ENCODE measurements at regions not wholly inside any gene's neighbourhood (a gene's known extent, or its start where the extent isn't known, plus 50 kb on each side); places are given as distances from the start of the nearest gene placed in this dataset.

DNA sequence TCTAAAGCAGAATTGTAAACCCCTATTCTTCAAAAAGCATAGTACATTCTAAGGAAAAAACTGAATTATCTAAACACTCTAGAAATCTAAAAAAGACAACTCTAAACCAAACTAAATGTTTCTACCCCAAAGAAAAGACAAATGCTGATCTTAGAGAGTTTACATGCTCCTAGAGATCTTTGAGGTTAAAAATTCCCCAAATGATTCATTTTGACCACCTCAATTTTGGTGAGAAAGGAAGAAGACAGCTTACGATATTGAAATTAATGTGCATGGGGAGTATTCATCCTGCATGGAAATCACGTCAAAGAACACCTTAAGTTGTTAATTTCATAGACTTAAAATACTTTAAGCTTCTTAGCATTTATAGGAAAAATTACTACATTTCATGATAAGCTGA lies 377.8 kb upstream of the RUNX1 start:
- H3K9me3 Mint-ChIP-seq = peaks cover 9% of the 10 kb centered on the region
- ATAC-seq (ENCODE audit: low read depth) = no peak
- H3K27me3 Mint-ChIP-seq = peaks cover 13% of the 10 kb centered on the region

DNA sequence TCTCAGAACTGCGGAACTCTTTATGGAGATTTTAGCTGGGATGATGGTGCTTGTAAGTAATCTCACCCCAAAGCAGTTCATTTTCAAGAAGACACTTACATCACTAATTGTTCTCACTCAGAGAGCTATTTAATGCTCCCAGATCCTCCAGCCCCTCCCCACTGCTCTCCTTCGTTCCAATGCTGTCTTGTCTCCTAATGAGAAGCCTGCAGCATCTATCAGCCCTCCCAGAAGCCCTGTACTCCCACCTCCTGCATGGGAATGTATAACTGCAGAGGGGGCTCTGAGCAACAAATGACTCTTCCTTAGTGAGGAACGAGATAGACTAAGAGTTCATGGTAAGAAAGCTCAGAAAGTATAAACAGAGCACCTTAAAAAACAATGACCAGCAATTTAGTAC lies 377.4 kb upstream of the RUNX1 start:
- H3K4me3 Mint-ChIP-seq = no peak overlapping the region
- peaks cover 9% of the 10 kb centered on the region for H3K9me3 Mint-ChIP-seq
- no peaks in the 10 kb centered on the region for H3K36me3 Mint-ChIP-seq
- H3K4me1 Mint-ChIP-seq = no peaks in the 10 kb centered on the region
- no peak overlapping the region for H3K27ac Mint-ChIP-seq
- H3K27me3 Mint-ChIP-seq = peaks cover 14% of the 10 kb centered on the region
- ATAC-seq (ENCODE audit: low read depth) = no peak
- no peak for DNase-seq (ENCODE audit: low spot score in 2 of 2)

More for the DNA sequence above, 377.8 kb upstream of the RUNX1 start:
- Mint-ChIP-seq H3K27ac (no peak overlapping the region), H3K4me1 (no peaks in the 10 kb centered on the region), H3K36me3 (no peaks in the 10 kb centered on the region), H3K4me3 (no peak overlapping the region)
- no peak for DNase-seq (ENCODE audit: low spot score in 2 of 2)

DNA sequence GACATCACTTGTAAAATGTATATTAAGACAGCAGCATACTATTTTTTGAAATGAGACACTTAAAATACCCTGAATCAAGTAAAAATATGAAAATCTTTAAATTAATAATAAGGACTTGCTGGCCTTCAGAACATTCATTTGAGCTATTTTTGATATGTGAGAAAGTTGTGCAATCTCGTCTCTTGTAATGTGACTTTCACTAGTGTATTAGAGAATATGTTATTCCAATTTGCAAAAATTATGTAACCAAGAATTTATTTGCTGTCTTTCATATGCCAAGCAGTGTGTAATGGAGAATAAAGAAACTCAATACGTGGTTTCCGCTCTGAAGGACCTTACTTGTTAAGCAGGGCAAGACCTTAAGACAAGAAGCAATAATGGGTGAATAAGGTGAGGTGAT lies 375.0 kb upstream of the RUNX1 start:
- H3K9me3 Mint-ChIP-seq = peaks cover 9% of the 10 kb centered on the region
- H3K27ac Mint-ChIP-seq = no peak overlapping the region
- ATAC-seq (ENCODE audit: low read depth) = no peak

DNA sequence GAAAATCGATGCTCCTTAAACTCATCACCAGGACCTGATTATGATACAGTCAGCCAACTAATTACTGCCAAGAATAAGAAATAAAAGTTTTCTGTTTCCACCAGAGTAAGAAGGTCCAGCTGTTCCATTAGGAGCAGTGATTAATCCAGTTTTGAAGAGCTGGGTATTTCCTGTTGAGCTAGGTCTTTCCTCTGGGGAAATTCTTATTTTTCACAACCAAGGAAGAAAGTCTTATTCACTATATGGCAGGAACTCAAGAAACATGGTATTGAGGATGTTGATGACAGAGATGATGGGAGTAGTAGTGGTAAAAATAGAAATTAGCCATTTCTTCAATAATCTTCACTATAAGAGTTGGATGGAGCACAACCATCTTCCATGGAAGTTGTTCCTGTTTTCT lies 374.6 kb upstream of the RUNX1 start:
- Mint-ChIP-seq H3K27ac (no peak overlapping the region), H3K4me1 (no peaks in the 10 kb centered on the region), H3K9me3 (peaks cover 9% of the 10 kb centered on the region), H3K36me3 (no peaks in the 10 kb centered on the region), H3K4me3 (no peak overlapping the region), H3K27me3 (peaks cover 14% of the 10 kb centered on the region)
- no peak for ATAC-seq (ENCODE audit: low read depth)
- DNase-seq (ENCODE audit: low spot score in 2 of 2) = no peak

More for the DNA sequence above, 375.0 kb upstream of the RUNX1 start:
- Mint-ChIP-seq H3K27me3 (peaks cover 14% of the 10 kb centered on the region), H3K36me3 (no peaks in the 10 kb centered on the region), H3K4me1 (no peaks in the 10 kb centered on the region), H3K4me3 (no peak overlapping the region)
- DNase-seq (ENCODE audit: low spot score in 2 of 2) = no peak

DNA sequence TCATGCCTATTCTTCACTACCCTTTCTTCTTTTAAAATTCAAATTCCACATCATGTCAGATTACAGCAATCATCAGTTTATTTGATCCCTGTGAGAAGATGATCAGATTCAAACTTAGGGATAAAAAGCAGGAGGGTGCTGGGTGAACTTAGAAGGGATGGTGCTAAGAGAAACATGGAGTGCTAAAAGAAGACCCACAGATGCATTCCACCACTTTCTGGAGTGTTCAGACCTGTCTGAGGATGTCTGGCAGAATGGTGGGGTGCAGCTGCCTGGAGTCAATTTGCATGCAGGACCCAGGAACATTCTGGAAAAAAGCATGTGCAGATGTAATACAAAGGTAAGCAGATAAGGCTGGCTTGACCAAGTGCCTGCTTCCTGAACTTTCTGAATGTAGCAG lies 372.9 kb upstream of the RUNX1 start:
- Mint-ChIP-seq H3K27me3 (peaks cover 12% of the 10 kb centered on the region), H3K36me3 (no peaks in the 10 kb centered on the region)

DNA sequence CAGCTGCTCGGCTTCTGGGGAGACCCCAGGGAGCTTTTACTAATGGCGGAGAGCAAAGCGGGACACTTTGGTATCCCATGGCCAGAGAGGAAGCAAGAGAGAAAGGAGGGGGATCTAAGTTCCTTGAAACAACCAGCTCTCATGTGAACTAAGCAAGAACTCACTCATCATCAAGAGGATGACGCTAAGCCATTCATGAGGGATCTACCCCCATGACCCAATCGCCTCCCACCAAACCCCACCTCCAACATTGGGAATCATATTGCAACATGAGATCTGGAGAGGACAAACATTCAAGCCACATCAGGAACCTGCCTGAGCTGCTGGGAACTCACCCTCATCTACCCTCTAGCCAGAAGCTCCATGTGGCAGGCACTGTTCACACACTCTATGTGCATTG lies 372.1 kb upstream of the RUNX1 start:
- no peak overlapping the region for H3K4me3 Mint-ChIP-seq
- no peaks in the 10 kb centered on the region for H3K36me3 Mint-ChIP-seq
- peaks cover 11% of the 10 kb centered on the region for H3K9me3 Mint-ChIP-seq
- ATAC-seq (ENCODE audit: low read depth) = no peak
- H3K4me1 Mint-ChIP-seq = no peaks in the 10 kb centered on the region
- no peak for DNase-seq (ENCODE audit: low spot score in 2 of 2)
- no peak overlapping the region for H3K27ac Mint-ChIP-seq
- peaks cover 10% of the 10 kb centered on the region for H3K27me3 Mint-ChIP-seq

More for the DNA sequence above, 372.9 kb upstream of the RUNX1 start:
- ATAC-seq (ENCODE audit: low read depth) (no peak), DNase-seq (ENCODE audit: low spot score in 2 of 2) (no peak)
- H3K9me3 Mint-ChIP-seq = peaks cover 11% of the 10 kb centered on the region
- H3K4me3 Mint-ChIP-seq = no peak overlapping the region
- H3K27ac Mint-ChIP-seq = no peak overlapping the region
- H3K4me1 Mint-ChIP-seq = no peaks in the 10 kb centered on the region

DNA sequence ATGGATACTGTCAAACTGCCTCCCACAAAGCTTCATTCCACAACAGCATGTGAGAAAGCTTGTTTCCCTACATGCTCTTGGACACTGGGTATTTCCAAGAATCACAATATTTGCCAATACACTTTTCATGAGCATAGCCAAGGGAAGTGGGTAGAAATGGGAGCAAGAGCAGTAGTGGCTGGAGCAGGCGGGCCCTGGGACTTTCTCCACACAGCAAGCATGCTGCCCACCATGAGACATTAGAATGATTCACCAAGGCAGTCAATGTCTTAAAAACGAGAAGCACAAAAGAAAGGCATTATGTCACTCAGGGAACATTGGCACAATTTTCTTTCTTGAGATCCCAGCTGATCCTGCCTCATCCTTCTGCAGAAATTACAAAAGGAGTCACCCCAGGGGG lies 371.6 kb upstream of the RUNX1 start:
- no peaks in the 10 kb centered on the region for H3K4me1 Mint-ChIP-seq
- H3K36me3 Mint-ChIP-seq = no peaks in the 10 kb centered on the region
- H3K9me3 Mint-ChIP-seq = peaks cover 11% of the 10 kb centered on the region
- no peak overlapping the region for H3K27ac Mint-ChIP-seq
- ATAC-seq (ENCODE audit: low read depth) = no peak
- no peak overlapping the region for H3K4me3 Mint-ChIP-seq
- DNase-seq (ENCODE audit: low spot score in 2 of 2) = no peak
- H3K27me3 Mint-ChIP-seq = peaks cover 10% of the 10 kb centered on the region

DNA sequence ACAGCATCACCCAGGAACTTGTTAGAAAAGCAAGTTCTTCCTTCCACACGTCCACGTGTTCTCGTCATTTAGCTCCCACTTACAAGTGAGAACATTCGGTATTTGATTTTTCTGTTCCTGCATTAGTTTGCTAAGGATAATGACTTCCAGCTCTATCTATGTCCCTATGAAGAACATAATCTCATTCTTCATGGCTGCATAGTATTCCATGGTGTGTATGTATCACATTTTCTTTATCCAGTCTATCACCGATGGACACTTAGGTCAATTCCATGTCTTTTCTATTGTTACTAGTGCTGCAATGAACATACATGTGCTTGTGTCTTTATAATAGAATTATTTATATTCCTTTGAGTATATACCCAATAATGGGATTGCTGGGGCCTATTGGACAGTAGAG lies 368.7 kb upstream of the RUNX1 start:
- Mint-ChIP-seq H3K4me1 (no peaks in the 10 kb centered on the region), H3K4me3 (no peak overlapping the region), H3K27ac (no peak overlapping the region), H3K27me3 (peaks cover 15% of the 10 kb centered on the region), H3K36me3 (no peaks in the 10 kb centered on the region), H3K9me3 (peaks cover 11% of the 10 kb centered on the region)
- ATAC-seq (ENCODE audit: low read depth) (no peak), DNase-seq (ENCODE audit: low spot score in 2 of 2) (no peak)

DNA sequence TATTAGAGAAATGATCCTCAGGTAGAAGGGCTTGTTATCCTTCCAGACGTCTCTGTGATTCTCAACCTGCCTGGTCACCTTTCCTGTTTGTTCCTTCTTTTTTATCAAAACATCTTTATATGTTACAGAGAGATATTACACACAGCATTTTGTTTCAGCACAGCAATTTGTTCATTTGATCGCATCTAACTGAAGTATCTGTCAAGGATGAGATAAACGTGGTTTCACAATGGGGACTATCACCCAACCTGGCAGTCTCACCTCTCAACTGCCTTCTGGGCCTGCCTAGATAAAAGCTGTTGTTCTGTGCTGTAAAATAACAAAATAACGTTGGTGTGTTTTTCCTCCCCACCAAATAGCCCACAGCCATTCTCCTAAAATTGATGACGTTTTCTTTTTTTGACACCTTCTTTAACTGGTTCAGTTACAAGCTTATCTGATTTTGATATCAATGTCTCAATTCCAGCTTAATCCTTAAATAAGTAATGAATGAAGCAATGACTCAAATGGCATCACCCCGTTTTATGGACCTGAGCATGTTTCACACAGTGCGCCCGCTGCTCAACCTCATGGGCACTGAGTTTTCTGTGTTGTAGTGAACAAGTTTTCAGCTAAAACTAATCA lies 367.9 kb upstream of the RUNX1 start:
- H3K27ac Mint-ChIP-seq = no peak overlapping the region
- no peak for DNase-seq (ENCODE audit: low spot score in 2 of 2)
- no peak for ATAC-seq (ENCODE audit: low read depth)
- no peak overlapping the region for H3K4me3 Mint-ChIP-seq
- peaks cover 4% of the 10 kb centered on the region for H3K9me3 Mint-ChIP-seq
- peaks cover 13% of the 10 kb centered on the region for H3K27me3 Mint-ChIP-seq
- no peaks in the 10 kb centered on the region for H3K36me3 Mint-ChIP-seq
- no peaks in the 10 kb centered on the region for H3K4me1 Mint-ChIP-seq

DNA sequence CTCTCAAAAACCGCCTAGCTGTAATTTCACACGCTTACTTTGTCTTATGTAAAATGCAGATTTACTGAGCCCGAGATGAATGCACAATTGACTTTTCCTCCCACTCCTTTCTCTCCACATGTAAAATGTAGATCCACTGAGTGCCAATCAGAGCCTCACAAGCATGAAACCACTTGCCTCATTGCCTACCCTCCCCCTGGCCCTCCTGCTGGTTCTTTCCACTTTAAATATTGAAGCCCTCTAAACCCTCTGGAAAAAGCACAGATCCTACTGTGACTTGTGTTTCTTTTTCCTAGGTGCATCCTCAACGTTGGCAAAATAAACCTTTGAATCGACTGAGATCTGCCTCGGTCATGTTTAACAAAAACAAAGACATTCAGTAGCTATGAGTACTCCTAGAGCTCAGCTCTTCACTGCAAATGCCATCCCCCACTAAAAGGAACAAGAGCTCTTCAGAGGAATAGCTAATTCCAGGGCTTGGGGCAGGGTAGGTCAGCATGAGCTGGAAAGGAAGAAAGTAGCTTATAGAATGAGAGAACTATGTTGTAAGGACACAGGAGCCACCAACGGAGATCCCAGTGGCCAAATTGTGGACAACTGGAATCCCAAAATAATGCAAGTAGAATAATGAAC lies 365.5 kb upstream of the RUNX1 start:
- DNase-seq (ENCODE audit: low spot score in 2 of 2) = no peak
- Mint-ChIP-seq H3K4me3 (no peak overlapping the region), H3K27me3 (peaks cover 17% of the 10 kb centered on the region), H3K27ac (no peak overlapping the region), H3K4me1 (no peaks in the 10 kb centered on the region), H3K9me3 (peaks cover 2% of the 10 kb centered on the region), H3K36me3 (peaks cover 3% of the 10 kb centered on the region)
- no peak for ATAC-seq (ENCODE audit: low read depth)

DNA sequence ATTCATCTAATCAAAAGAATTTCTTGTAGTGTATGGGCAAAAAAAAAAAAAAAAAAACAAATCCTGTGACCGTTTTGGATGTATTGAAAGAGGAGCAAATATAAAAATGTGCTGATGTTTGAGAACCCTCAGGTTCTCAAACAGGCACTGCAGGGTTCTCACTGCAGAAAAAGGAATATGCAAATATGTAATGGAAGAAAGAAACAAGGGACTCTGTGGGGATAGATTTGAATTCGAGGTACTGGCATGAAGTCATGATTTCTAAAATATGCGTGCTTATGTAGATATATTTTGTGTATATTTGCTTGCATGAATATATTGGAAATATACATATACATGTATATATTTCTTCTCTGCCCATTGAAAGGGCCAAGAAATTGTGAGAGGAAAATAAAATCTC lies 365.0 kb upstream of the RUNX1 start:
- H3K4me3 Mint-ChIP-seq = no peak overlapping the region
- H3K27ac Mint-ChIP-seq = no peak overlapping the region
- DNase-seq (ENCODE audit: low spot score in 2 of 2) (no peak), ATAC-seq (ENCODE audit: low read depth) (no peak)
- peaks cover 3% of the 10 kb centered on the region for H3K36me3 Mint-ChIP-seq
- peaks cover 2% of the 10 kb centered on the region for H3K9me3 Mint-ChIP-seq
- no peaks in the 10 kb centered on the region for H3K4me1 Mint-ChIP-seq
- peaks cover 18% of the 10 kb centered on the region for H3K27me3 Mint-ChIP-seq

DNA sequence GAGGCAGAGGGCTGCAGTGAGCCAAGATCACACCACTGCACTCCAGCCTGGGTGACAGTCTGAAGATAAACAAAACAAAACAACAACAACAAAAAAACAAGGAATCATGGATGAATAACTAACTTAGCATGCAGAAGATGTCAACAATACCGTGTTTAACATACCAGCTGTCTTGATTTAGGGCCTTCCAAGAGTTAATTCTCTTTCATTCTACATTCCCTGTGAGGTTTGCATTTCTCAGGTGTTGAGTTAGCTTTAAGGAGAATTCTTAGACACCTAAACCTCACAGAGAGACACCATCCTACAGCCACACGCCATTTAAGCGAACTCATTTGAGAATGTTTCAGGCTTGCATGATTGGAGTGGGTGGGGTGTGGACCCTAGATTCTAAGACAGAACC lies 363.1 kb upstream of the RUNX1 start:
- Mint-ChIP-seq H3K27ac (no peak overlapping the region), H3K27me3 (peaks cover 21% of the 10 kb centered on the region), H3K4me3 (no peak overlapping the region), H3K4me1 (peaks cover 3% of the 10 kb centered on the region), H3K9me3 (no peaks in the 10 kb centered on the region), H3K36me3 (peaks cover 3% of the 10 kb centered on the region)
- DNase-seq (ENCODE audit: low spot score in 2 of 2) (no peak), ATAC-seq (ENCODE audit: low read depth) (no peak)

DNA sequence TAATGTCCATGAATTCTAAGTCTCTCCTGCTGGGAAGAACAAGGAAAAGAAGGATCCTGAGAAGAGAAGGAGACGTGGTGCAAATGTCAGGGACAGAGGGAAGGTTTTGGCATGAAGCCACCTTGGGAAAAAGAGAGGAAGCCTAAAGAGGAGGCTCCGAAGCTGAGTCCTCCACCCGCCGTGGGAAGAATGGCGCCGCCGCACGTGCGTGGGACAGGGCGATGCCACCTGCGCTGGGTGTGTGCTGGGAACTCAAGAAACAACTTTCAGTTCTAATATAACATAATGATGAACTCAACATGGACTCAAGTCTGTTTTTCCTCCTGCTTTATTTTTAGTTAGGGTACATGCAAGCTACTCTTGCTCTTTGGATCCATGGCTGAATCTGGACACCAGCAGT lies 362.3 kb upstream of the RUNX1 start:
- ATAC-seq (ENCODE audit: low read depth) (no peak), DNase-seq (ENCODE audit: low spot score in 2 of 2) (no peak)
- Mint-ChIP-seq H3K27me3 (peaks cover 22% of the 10 kb centered on the region), H3K4me1 (peaks cover 3% of the 10 kb centered on the region), H3K27ac (no peak overlapping the region), H3K4me3 (no peak overlapping the region), H3K9me3 (no peaks in the 10 kb centered on the region), H3K36me3 (peaks cover 3% of the 10 kb centered on the region)

DNA sequence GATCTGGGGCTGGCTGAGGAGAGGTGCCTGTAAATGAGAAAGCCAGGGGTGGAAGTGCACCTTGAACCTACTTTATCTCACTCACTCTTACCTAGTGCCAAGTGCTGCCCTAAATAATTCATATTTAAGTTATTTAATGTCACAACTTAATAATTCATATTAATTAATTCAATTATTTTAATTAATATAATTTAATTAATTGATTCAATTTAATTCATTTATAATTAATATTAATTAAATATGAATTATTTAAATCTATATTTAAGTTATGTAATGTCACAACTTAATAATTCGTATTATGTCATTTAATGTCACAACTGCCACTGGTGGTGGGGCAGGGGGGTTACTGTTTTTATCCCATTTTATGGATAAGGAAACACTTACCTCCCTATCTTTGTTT lies 361.6 kb upstream of the RUNX1 start:
- Mint-ChIP-seq H3K4me1 (peaks cover 3% of the 10 kb centered on the region), H3K36me3 (peaks cover 3% of the 10 kb centered on the region), H3K4me3 (no peak overlapping the region), H3K27ac (no peak overlapping the region), H3K27me3 (peaks cover 23% of the 10 kb centered on the region), H3K9me3 (no peaks in the 10 kb centered on the region)
- DNase-seq (ENCODE audit: low spot score in 2 of 2) (no peak), ATAC-seq (ENCODE audit: low read depth) (no peak)

DNA sequence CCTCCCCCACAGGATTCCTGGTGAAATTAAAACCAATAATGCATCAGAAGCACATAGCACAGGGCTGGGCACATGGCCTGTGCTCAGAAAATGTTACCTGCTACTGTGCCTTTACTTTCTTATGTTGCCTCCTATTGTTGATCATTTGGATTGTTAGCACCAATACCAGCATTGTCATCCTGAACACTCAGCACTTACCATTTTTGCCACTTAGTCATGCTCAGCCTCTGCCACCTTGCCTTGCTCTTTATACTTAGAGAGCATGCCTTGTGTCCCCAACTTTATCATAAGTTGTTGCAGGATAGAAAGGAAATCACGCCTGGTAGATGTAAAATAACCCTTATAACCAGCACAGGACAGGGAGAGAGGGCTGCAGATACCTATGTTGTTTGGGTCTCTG lies 361.0 kb upstream of the RUNX1 start:
- H3K27me3 Mint-ChIP-seq = peaks cover 25% of the 10 kb centered on the region
- DNase-seq (ENCODE audit: low spot score in 2 of 2) (no peak), ATAC-seq (ENCODE audit: low read depth) (no peak)
- H3K9me3 Mint-ChIP-seq = no peaks in the 10 kb centered on the region
- no peak overlapping the region for H3K27ac Mint-ChIP-seq
- H3K4me3 Mint-ChIP-seq = no peak overlapping the region
- peaks cover 3% of the 10 kb centered on the region for H3K36me3 Mint-ChIP-seq
- peaks cover 3% of the 10 kb centered on the region for H3K4me1 Mint-ChIP-seq

Measured in memory B cell (primary cell).